T-cell (primary cell): ENCODE measurements at regions not wholly inside any gene's neighbourhood (a gene's known extent, or its start where the extent isn't known, plus 50 kb on each side); places are given as distances from the start of the nearest gene placed in this dataset.

Experiments
- ATAC-seq, 4 experiments: fragments of 200-7000 bp in 3 of 4; fragments of 150-1000 bp in 1 of 4; cut with Tn5 transposase; replicated peaks in 1 of 4; 1 replicate in 3 of 4; 2 replicates in 1 of 4; pipeline ENCODE4 v1.10.0; 2021; ENCODE audit warnings: moderate library complexity in 3 of 4, mild to moderate bottlenecking in 2 of 4, moderate number of reproducible peaks in 1 of 4
- CTCF ChIA-PET, 2 donors: fragments of 300-600 bp; sonication (Branson Sonifier 250); formaldehyde crosslinking; loops; one replicate each; lab custom pipeline; 2022; ENCODE audit warnings: antibody characterized with exemption in 2 of 2; lab: Charles Lee
- POLR2A ChIA-PET, 2 donors: fragments of 300-600 bp; sonication (Branson Sonifier 250); formaldehyde crosslinking; loops; one replicate each; lab custom pipeline; 2022; ENCODE audit warnings: antibody characterized with exemption in 2 of 2; lab: Charles Lee
- DNase-seq, 35 experiments: peaks; one replicate each; pipeline versions ENCODE4 v3.0.0 to v3.0.0-alpha.2; 2013 to 2023
- H3K27ac ChIP-seq: one replicate; pipeline ENCODE4 v1.5.1; 2013; ENCODE audit warnings: low read length
- H3K27me3 ChIP-seq, 2 experiments: replicated peaks in 1 of 2; 1 replicate in 1 of 2; 2 replicates in 1 of 2; pipeline versions ENCODE4 v1.6.1 to v1.7.0; 2013; ENCODE audit warnings: low read length in 1 of 2, mixed read lengths in 1 of 2; ENCODE audit not compliant: control insufficient read depth in 2 of 2, insufficient read depth in 2 of 2; ENCODE audit errors: extremely low read depth in 1 of 2
- H3K36me3 ChIP-seq, 2 donors: 1 replicate in 1 of 2; 2 replicates in 1 of 2; pipeline versions ENCODE4 v1.6.1 to v1.7.0; 2013; ENCODE audit warnings: low read length in 1 of 2; ENCODE audit not compliant: control insufficient read depth in 2 of 2, insufficient read depth in 1 of 2; ENCODE audit errors: extremely low read depth in 1 of 2
- H3K4me1 ChIP-seq, 2 experiments: 1 replicate in 1 of 2; 2 replicates in 1 of 2; pipeline versions ENCODE4 v1.6.1 to v1.7.0; 2013; ENCODE audit warnings: low read length in 2 of 2, mixed read lengths in 1 of 2; ENCODE audit not compliant: insufficient read depth in 2 of 2, control insufficient read depth in 1 of 2; ENCODE audit errors: extremely low read depth in 1 of 2
- H3K4me3 ChIP-seq, 2 donors: 1 replicate in 1 of 2; 2 replicates in 1 of 2; pipeline versions ENCODE4 v1.5.1 to v1.7.0; 2013; ENCODE audit warnings: mild to moderate bottlenecking in 2 of 2, low read length in 1 of 2, moderate library complexity in 1 of 2; ENCODE audit not compliant: control insufficient read depth in 1 of 2; ENCODE audit errors: extremely low read depth in 1 of 2
- H3K9me3 ChIP-seq: 2 replicates; pipeline ENCODE4 v1.7.0; 2013
- H3K27ac Mint-ChIP-seq, 2 donors: one replicate each; pipeline ENCODE4 v1.8.0; 2020 to 2021; ENCODE audit warnings: mild to moderate bottlenecking in 2 of 2, mixed read lengths in 2 of 2
- H3K27me3 Mint-ChIP-seq, 2 donors: one replicate each; pipeline ENCODE4 v1.8.0; 2021 to 2022; ENCODE audit warnings: mixed read lengths in 2 of 2
- H3K36me3 Mint-ChIP-seq: one replicate; pipeline ENCODE4 v1.8.0; 2021; ENCODE audit warnings: mixed read lengths
- H3K4me1 Mint-ChIP-seq, 3 donors: one replicate each; pipeline ENCODE4 v1.8.0; 2020 to 2022; ENCODE audit warnings: mixed read lengths in 3 of 3, mild to moderate bottlenecking in 1 of 3
- H3K4me3 Mint-ChIP-seq, 3 donors: one replicate each; pipeline ENCODE4 v1.8.0; 2020 to 2022; ENCODE audit warnings: mild to moderate bottlenecking in 3 of 3, mixed read lengths in 3 of 3, moderate library complexity in 3 of 3
- H3K9me3 Mint-ChIP-seq, 3 donors: one replicate each; pipeline ENCODE4 v1.8.0; 2020 to 2022; ENCODE audit warnings: mixed read lengths in 3 of 3
- WGBS: methylation state at CpG from one replicate; pipeline ENCODE4 v1.1.5; 2013; ENCODE audit warnings: missing lambda C conversion rate; ENCODE audit not compliant: insufficient coverage; 5-methylcytosine and 5-hydroxymethylcytosine counted together

DNA sequence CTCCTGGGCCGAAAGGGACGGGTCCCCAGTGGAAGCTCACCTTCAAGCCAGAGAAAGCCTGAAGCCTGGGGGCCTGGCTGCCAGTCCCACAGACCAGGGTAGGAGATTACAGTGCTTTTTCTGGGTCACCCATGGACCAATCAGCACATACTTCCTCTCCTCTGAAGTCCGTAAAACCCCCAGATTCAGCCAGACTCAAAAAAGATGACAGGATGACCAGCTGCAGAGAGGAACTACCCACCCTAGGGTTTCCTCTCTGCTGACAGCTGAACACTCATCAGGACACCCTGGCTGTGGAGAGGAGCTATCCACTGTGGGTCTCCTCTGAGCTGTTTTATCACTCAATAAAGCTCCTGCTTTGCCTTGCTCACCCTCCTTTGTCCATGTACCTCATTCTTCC, 78.0 kb downstream of the SAMD9 start:
- ChIA-PET POLR2A (no interaction called here), CTCF (no interaction called here)
- Histone ChIP-seq H3K27me3 (no peaks in the 10 kb centered on the region), H3K27ac (no peak overlapping the region), H3K36me3 (no peaks in the 10 kb centered on the region), H3K4me1 (no peaks in the 10 kb centered on the region), H3K4me3 (no peak overlapping the region), H3K9me3 (no peaks in the 10 kb centered on the region)
- H3K27me3 Mint-ChIP-seq: peaks cover 0 to 8% of the 10 kb centered on the region in 2 donors
- H3K9me3 Mint-ChIP-seq: no peaks in the 10 kb centered on the region
- peaks cover 0 to 15% (median 15%) of the 10 kb centered on the region in 3 donors for H3K4me1 Mint-ChIP-seq
- WGBS: 96% methylated on average over 2 of the region's 3 CpGs
- DNase-seq: no peak
- H3K36me3 Mint-ChIP-seq: no peaks in the 10 kb centered on the region
- H3K27ac Mint-ChIP-seq: no peak overlapping the region
- no peak for ATAC-seq
- no peak overlapping the region for H3K4me3 Mint-ChIP-seq

GRCh38 chr7:93039282-93039681, 78.5 kb downstream of the SAMD9 start:
- Mint-ChIP-seq H3K27me3 (peaks cover 0 to 8% of the 10 kb centered on the region in 2 donors), H3K4me1 (peaks cover 0 to 15% (median 15%) of the 10 kb centered on the region in 3 donors), H3K9me3 (no peaks in the 10 kb centered on the region), H3K27ac (no peak overlapping the region), H3K4me3 (no peak overlapping the region), H3K36me3 (no peaks in the 10 kb centered on the region)
- DNase-seq (no peak), ATAC-seq (no peak)
- WGBS: 98% methylated on average over 3 of the region's 3 CpGs
- CTCF ChIA-PET: no interaction called here
- no peak overlapping the region for H3K4me3 ChIP-seq
- no peaks in the 10 kb centered on the region for H3K4me1 ChIP-seq
- H3K27ac ChIP-seq: no peak overlapping the region
- H3K27me3 ChIP-seq: no peaks in the 10 kb centered on the region
- POLR2A ChIA-PET: no interaction called here
- H3K36me3 ChIP-seq: no peaks in the 10 kb centered on the region
- no peaks in the 10 kb centered on the region for H3K9me3 ChIP-seq

DNA sequence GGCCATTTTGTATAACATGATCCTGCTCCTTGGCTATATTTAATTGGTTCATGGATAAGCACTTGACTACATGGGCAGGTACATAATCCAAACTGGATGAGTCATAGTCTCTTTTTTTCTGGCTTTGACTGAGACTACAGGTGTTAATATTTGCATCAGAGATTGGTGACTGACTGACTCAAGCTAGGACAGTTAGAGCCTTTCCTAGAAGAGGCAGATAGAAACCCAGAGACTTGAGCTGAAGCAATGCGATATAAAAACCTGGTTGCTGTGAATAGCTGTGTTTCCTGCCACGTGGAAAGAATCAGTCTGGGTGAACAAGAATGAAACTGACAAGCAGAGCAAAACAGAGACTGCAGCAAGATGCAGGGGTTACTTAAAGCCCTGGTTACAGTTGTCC, 81.0 kb downstream of the SAMD9 start:
- H3K36me3 Mint-ChIP-seq: no peaks in the 10 kb centered on the region
- ATAC-seq (peak; percentile 26 to 63 (median 58)), DNase-seq (peak in 1 of 35 experiments; percentile 10)
- no peak overlapping the region for H3K4me3 ChIP-seq
- ChIA-PET POLR2A (no interaction called here), CTCF (interaction anchor here in 1 of 2 donors (0.7 kb wide), 1 partner anchor 798 kb away, joined by 5 read pairs; no protein-coding TSS in a partner anchor)
- no peaks in the 10 kb centered on the region for H3K36me3 ChIP-seq
- H3K27me3 Mint-ChIP-seq: no peaks in the 10 kb centered on the region
- H3K4me1 Mint-ChIP-seq: peaks cover 0 to 15% (median 15%) of the 10 kb centered on the region in 3 donors
- no peaks in the 10 kb centered on the region for H3K27me3 ChIP-seq
- WGBS: 13% methylated on average over 2 of the region's 2 CpGs
- H3K9me3 Mint-ChIP-seq: peaks cover 1 to 9% (median 7%) of the 10 kb centered on the region in 3 donors
- peak overlapping the region in 1 of 2 donors; percentile 33 for H3K27ac Mint-ChIP-seq
- no peak overlapping the region for H3K27ac ChIP-seq
- H3K9me3 ChIP-seq: no peaks in the 10 kb centered on the region
- H3K4me3 Mint-ChIP-seq: no peak overlapping the region
- H3K4me1 ChIP-seq: no peaks in the 10 kb centered on the region

DNA sequence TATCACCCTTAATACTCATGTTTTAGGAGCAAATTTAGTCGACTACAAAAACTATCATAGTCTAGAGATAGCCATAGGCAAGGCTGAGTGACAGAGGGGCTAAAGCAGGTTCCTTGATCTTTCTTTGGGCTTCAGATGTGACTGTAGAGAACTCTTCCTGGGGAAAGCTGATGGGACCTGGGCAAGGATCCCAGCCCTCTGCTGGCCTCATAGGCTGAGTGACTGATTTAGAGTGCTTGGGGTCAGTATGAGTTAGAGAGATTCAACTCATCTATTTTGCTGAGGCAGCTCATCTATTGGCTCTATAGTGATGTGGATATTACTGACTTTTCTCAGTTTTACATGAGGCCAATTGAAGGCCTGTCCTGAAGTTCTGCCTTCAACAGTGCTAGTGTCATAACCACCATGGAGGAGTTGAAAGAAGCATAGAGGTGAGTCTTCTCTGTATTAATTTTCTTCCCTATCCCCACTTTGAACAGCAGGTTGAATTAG, 81.6 kb downstream of the SAMD9 start:
- DNase-seq (no peak), ATAC-seq (peak in 1 of 4 experiments; percentile 12)
- no peaks in the 10 kb centered on the region for H3K27me3 ChIP-seq
- no CpG with 5 or more reads among the region's 1 CpG for WGBS
- no peak overlapping the region for H3K27ac ChIP-seq
- H3K36me3 Mint-ChIP-seq: no peaks in the 10 kb centered on the region
- no peaks in the 10 kb centered on the region for H3K36me3 ChIP-seq
- ChIA-PET POLR2A (no interaction called here), CTCF (no interaction called here)
- no peak overlapping the region for H3K4me3 Mint-ChIP-seq
- H3K9me3 Mint-ChIP-seq: peaks cover 4 to 13% (median 10%) of the 10 kb centered on the region in 3 donors
- no peaks in the 10 kb centered on the region for H3K9me3 ChIP-seq
- no peak overlapping the region for H3K4me3 ChIP-seq
- peaks cover 0 to 15% (median 15%) of the 10 kb centered on the region in 3 donors for H3K4me1 Mint-ChIP-seq
- no peaks in the 10 kb centered on the region for H3K4me1 ChIP-seq
- H3K27ac Mint-ChIP-seq: peak overlapping the region in 1 of 2 donors; percentile 24
- H3K27me3 Mint-ChIP-seq: no peaks in the 10 kb centered on the region

DNA sequence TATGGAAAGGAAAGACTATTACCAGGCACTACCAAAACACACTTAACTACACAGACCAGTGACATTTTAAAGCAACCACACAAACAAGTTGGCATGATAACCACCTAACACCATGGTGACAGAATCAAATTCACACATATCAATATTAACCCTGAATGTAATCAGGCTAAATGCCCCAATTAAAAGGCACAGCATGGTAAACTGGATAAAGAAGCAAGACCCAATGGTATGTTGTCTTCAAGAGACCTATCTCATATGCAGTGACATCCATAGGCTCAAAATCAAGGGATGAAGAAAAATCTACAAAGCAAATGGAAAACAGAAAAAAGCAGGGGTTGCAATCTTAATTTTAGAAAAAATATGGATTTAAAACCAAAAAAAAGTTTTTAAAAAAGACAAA, 86.0 kb downstream of the SAMD9 start:
- no peak for ATAC-seq
- Mint-ChIP-seq H3K27me3 (peaks cover 5 to 9% of the 10 kb centered on the region in 2 donors), H3K4me1 (peaks cover 0 to 9% (median 5%) of the 10 kb centered on the region in 3 donors), H3K27ac (no peak overlapping the region), H3K36me3 (no peaks in the 10 kb centered on the region), H3K9me3 (peaks cover 4 to 20% (median 15%) of the 10 kb centered on the region in 3 donors), H3K4me3 (no peak overlapping the region)
- Histone ChIP-seq H3K9me3 (no peaks in the 10 kb centered on the region), H3K4me1 (no peaks in the 10 kb centered on the region), H3K27me3 (peaks cover 0 to 13% of the 10 kb centered on the region in 2 experiments), H3K4me3 (no peak overlapping the region), H3K36me3 (no peaks in the 10 kb centered on the region), H3K27ac (no peak overlapping the region)
- CTCF ChIA-PET: interaction anchor here in 1 of 2 donors (0.6 kb wide), 2 partner anchors 330 to 693 kb away, joined by 3 read pairs; no protein-coding TSS in a partner anchor
- POLR2A ChIA-PET: interaction anchor here in 1 of 2 donors (0.7 kb wide), 1 partner anchor 162 kb away, joined by 4 read pairs; no protein-coding TSS in a partner anchor
- no peak for DNase-seq

GRCh38 chr7:93030605-93031225, 87.1 kb downstream of the SAMD9 start:
- Mint-ChIP-seq H3K36me3 (no peaks in the 10 kb centered on the region), H3K4me1 (peaks cover 0 to 3% (median 2%) of the 10 kb centered on the region in 3 donors), H3K9me3 (peaks cover 4 to 20% (median 15%) of the 10 kb centered on the region in 3 donors), H3K27ac (no peak overlapping the region), H3K27me3 (peaks cover 6 to 10% of the 10 kb centered on the region in 2 donors), H3K4me3 (no peak overlapping the region)
- ChIA-PET POLR2A (no interaction called here), CTCF (no interaction called here)
- DNase-seq: no peak
- ATAC-seq: no peak
- no peaks in the 10 kb centered on the region for H3K9me3 ChIP-seq
- no peaks in the 10 kb centered on the region for H3K36me3 ChIP-seq
- peaks cover 0 to 2% of the 10 kb centered on the region in 2 experiments for H3K4me1 ChIP-seq
- peaks cover 0 to 13% of the 10 kb centered on the region in 2 experiments for H3K27me3 ChIP-seq
- H3K27ac ChIP-seq: no peak overlapping the region
- no peak overlapping the region for H3K4me3 ChIP-seq
